Prostate gland (tissue), 2 donors: ENCODE measurements at regions not wholly inside any gene's neighbourhood (a gene's known extent, or its start where the extent isn't known, plus 50 kb on each side); places are given as distances from the start of the nearest gene placed in this dataset.

Source experiments
- CTCF ChIP-seq, 4 experiments: fragments of 200-600 bp in 2 of 4; fragments of 450-650 bp in 2 of 4; sonication (generic) in 2 of 4; IDR thresholded peaks; 1 replicate in 3 of 4; 2 replicates in 1 of 4; pipeline ENCODE4 v1.5.1; 2016 to 2019; ENCODE audit warnings: antibody characterized with exemption in 4 of 4, mild to moderate bottlenecking in 2 of 4, moderate library complexity in 2 of 4
- POLR2A ChIP-seq: fragments of 450-650 bp; IDR thresholded peaks from one replicate; pipeline ENCODE4 v1.6.1; 2016; ENCODE audit warnings: antibody characterized with exemption, mild to moderate bottlenecking

GRCh38 chr5:73365990-73366667 lies 82.4 kb downstream of the FOXD1 start:
- TF ChIP-seq CTCF (IDR thresholded peaks at IDR 0.05) (no peak), POLR2A (no peak)
